Activated T-helper 1 cell treated with anti-CD3 and anti-CD28 coated beads, Interleukin-12 subunit alpha, Interleukin-12 subunit beta, Interleukin-2, Interleukin-4 antibody, amounts not matched to agents 30 ng/mL and 10 ng/mL and 1 ng/mL, durations not matched to agents 14 hours and 24 hours and 36 hours (primary cell): ENCODE measurements at regions not wholly inside any gene's neighbourhood (a gene's known extent, or its start where the extent isn't known, plus 50 kb on each side); places are given as distances from the start of the nearest gene placed in this dataset.
"Not testable (repeated sequence)": the region's sequence is repeated elsewhere in the genome, so short reads cannot be mapped to it uniquely, and the experiment has no call there.

Source experiments
- DNase-seq: peaks from one replicate; pipeline ENCODE4 v3.0.0; 2021; ENCODE audit warnings: low spot score
- H3K27ac Mint-ChIP-seq: one replicate; pipeline ENCODE4 v1.8.0; 2021; ENCODE audit warnings: mild to moderate bottlenecking, mixed read lengths
- H3K27me3 Mint-ChIP-seq: one replicate; pipeline ENCODE4 v1.8.0; 2022; ENCODE audit warnings: mild to moderate bottlenecking, moderate library complexity, mixed read lengths; ENCODE audit not compliant: insufficient read depth
- H3K36me3 Mint-ChIP-seq: one replicate; pipeline ENCODE4 v1.8.0; 2021; ENCODE audit warnings: low read depth, mixed read lengths
- H3K4me1 Mint-ChIP-seq: one replicate; pipeline ENCODE4 v1.8.0; 2021; ENCODE audit warnings: low read depth, mixed read lengths
- H3K4me3 Mint-ChIP-seq: one replicate; pipeline ENCODE4 v1.8.0; 2021; ENCODE audit warnings: mild to moderate bottlenecking, moderate library complexity, mixed read lengths
- H3K9me3 Mint-ChIP-seq: one replicate; pipeline ENCODE4 v1.8.0; 2021; ENCODE audit warnings: mixed read lengths
- intact Hi-C: fragments of 100-400 bp; cut with micrococcal nuclease; formaldehyde crosslinking; loops from one replicate; pipeline ENCODE4 v1.15.1; 2024

GRCh38 chr2:54048896-54049295 is 66.5 kb upstream of the ACYP2 start:
- H3K27me3 Mint-ChIP-seq, H3K36me3 Mint-ChIP-seq, H3K27ac Mint-ChIP-seq, DNase-seq, H3K4me3 Mint-ChIP-seq, H3K9me3 Mint-ChIP-seq, intact Hi-C loops: not testable (repeated sequence)
- peaks cover 20% of the 10 kb centered on the region for H3K4me1 Mint-ChIP-seq

DNA sequence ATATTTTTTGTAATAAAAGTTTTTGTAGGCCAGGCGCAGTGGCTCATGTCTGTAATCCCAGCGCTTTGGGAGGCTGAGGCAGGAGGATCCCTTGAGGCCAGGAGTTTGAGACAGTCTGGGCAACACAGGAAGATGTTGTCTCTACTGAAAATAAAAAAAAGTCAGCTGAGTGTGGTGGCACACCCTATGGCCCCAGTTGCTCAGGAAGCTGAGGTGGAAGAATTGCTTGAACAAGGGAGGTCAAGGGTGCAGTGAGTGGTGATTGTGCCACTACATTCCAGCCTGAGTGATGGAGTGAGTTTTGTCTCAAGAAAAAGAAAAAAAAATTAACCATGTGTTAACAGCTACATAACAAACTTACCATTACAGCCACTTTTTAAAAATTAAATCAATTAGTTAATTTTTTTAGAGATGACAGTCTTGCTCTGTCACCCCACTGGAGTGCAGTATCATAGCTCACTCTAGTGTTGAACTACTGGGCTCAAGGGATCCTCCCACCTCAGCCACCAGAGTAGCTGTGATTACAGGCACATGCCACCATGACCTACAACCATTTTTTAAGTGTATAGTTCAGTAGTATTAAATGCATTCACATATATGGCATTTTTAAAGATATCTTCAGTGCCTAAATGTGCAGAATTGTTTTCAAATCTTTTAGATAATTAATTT is 67.2 kb upstream of the ACYP2 start:
- Mint-ChIP-seq H3K4me3 (no peak overlapping the region), H3K27ac (peak overlapping the region; percentile 6), H3K4me1 (peaks cover 13% of the 10 kb centered on the region), H3K36me3 (peaks cover 7% of the 10 kb centered on the region), H3K27me3 (no peaks in the 10 kb centered on the region), H3K9me3 (peaks cover 6% of the 10 kb centered on the region)
- no peak for DNase-seq
- intact Hi-C loops, result no loop called here

- intact Hi-C loops, result no loop called here
- peaks cover 11% of the 10 kb centered on the region for H3K4me1 Mint-ChIP-seq
- no peak for DNase-seq
These were observed 67.8 kb upstream of the ACYP2 start for GRCh38 chr2:54047658-54048057.

GRCh38 chr2:54047091-54047490 is 68.3 kb upstream of the ACYP2 start:
- H3K36me3 Mint-ChIP-seq, result peaks cover 7% of the 10 kb centered on the region
- H3K4me1 Mint-ChIP-seq, result peaks cover 11% of the 10 kb centered on the region
- no peak for DNase-seq
- no peak overlapping the region for H3K27ac Mint-ChIP-seq
- H3K27me3 Mint-ChIP-seq, result no peaks in the 10 kb centered on the region
- H3K4me3 Mint-ChIP-seq, result no peak overlapping the region
- H3K9me3 Mint-ChIP-seq, result peaks cover 6% of the 10 kb centered on the region
- intact Hi-C loops, result no loop called here

More at GRCh38 chr2:54047658-54048057, 67.8 kb upstream of the ACYP2 start:
- H3K4me3 Mint-ChIP-seq, result no peak overlapping the region
- H3K36me3 Mint-ChIP-seq, result peaks cover 7% of the 10 kb centered on the region
- peaks cover 6% of the 10 kb centered on the region for H3K9me3 Mint-ChIP-seq
- no peak overlapping the region for H3K27ac Mint-ChIP-seq
- no peaks in the 10 kb centered on the region for H3K27me3 Mint-ChIP-seq

GRCh38 chr2:54042897-54043620 is 72.3 kb upstream of the PSME4 start:
- Mint-ChIP-seq H3K9me3 (peaks cover 6% of the 10 kb centered on the region), H3K4me1 (peaks cover 8% of the 10 kb centered on the region), H3K4me3 (no peak overlapping the region), H3K27me3 (peaks cover 2% of the 10 kb centered on the region), H3K27ac (no peak overlapping the region), H3K36me3 (peaks cover 6% of the 10 kb centered on the region)
- intact Hi-C loops, result loop anchor here (5.0 kb wide), 1 partner anchor 289 kb away; a partner anchor contains a TSS
- no peak for DNase-seq

DNA sequence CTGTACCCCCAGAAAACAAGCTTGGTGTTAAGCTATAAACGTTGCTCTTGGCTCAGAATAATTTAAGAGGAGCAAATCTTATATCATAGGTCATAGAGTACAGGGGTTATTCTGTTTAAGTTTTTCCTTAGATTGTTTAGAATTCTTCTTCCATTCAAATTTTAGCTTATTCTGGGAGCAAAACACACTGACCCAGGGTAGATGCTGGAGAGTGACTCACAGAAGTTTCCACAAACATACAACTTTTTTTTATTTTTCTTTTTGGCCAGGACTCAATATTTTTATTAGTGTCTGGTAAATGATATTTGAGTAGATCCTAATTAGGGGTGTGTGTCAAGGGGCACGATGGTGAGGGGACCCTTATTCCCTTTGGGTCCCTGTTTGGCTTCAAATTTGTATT is 71.5 kb upstream of the PSME4 start:
- H3K36me3 Mint-ChIP-seq, result peaks cover 6% of the 10 kb centered on the region
- peaks cover 6% of the 10 kb centered on the region for H3K9me3 Mint-ChIP-seq
- H3K27ac Mint-ChIP-seq, result no peak overlapping the region
- H3K27me3 Mint-ChIP-seq, result peaks cover 2% of the 10 kb centered on the region
- DNase-seq, result no peak
- peaks cover under 1% of the 10 kb centered on the region for H3K4me1 Mint-ChIP-seq
- no peak overlapping the region for H3K4me3 Mint-ChIP-seq
- intact Hi-C loops, result loop anchor here (5.0 kb wide), 1 partner anchor 290 kb away; a partner anchor contains a TSS

DNA sequence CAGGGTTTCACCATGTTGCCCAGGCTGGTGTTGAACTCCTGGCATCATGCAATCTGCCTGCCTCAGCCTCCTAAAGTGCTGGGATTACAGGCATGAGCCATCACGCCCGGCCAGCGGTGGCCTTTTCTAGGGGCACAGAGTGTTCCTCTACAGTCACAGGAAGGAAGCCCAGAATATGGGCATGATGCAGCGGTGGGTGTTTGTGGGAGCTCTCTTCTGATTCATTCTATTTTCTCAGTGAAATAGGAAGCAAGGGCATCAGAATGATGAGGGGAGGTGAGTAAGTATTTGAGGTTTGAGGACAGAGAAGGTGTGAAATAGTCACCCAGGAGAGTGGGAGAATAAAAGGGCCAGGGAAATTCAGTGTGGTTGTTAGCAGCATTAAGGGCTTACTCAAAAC is 70.3 kb upstream of the PSME4 start:
- H3K4me3 Mint-ChIP-seq, result no peak overlapping the region
- DNase-seq, result peak; percentile 4
- intact Hi-C loops, result loop anchor here (1.0 to 5.0 kb wide), 7 partner anchors 14 to 291 kb away; partner anchors contain the start of gene ACYP2
- no peak overlapping the region for H3K27ac Mint-ChIP-seq
- peaks cover 6% of the 10 kb centered on the region for H3K9me3 Mint-ChIP-seq
- H3K36me3 Mint-ChIP-seq, result peaks cover 6% of the 10 kb centered on the region
- H3K27me3 Mint-ChIP-seq, result peaks cover 2% of the 10 kb centered on the region
- no peaks in the 10 kb centered on the region for H3K4me1 Mint-ChIP-seq

DNA sequence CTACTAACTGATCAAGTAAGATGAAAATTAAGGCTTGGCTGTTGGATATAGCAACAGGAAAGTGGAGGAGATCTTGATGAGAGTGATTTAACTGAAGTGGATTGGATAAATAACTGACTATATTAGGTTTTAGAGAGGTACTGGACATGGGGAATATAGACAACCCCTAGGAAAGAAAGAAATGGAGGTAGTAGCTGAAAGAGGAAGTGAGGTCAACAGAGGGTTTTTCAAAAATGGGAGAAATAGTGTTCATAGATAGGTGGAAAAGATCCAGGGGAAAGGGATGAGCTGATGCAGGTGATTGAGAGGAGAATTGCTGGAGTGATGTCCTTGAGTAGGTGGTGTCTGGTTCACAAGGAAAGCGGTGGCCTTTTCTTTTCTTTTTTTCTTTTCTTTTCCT is 69.9 kb upstream of the PSME4 start:
- H3K4me3 Mint-ChIP-seq, result no peak overlapping the region
- H3K36me3 Mint-ChIP-seq, result peaks cover 6% of the 10 kb centered on the region
- H3K4me1 Mint-ChIP-seq, result no peaks in the 10 kb centered on the region
- intact Hi-C loops, result loop anchor here (1.0 to 5.0 kb wide), 7 partner anchors 14 to 292 kb away; partner anchors contain the start of gene ACYP2
- H3K27ac Mint-ChIP-seq, result no peak overlapping the region
- H3K27me3 Mint-ChIP-seq, result peaks cover 2% of the 10 kb centered on the region
- DNase-seq, result no peak
- peaks cover 6% of the 10 kb centered on the region for H3K9me3 Mint-ChIP-seq

DNA sequence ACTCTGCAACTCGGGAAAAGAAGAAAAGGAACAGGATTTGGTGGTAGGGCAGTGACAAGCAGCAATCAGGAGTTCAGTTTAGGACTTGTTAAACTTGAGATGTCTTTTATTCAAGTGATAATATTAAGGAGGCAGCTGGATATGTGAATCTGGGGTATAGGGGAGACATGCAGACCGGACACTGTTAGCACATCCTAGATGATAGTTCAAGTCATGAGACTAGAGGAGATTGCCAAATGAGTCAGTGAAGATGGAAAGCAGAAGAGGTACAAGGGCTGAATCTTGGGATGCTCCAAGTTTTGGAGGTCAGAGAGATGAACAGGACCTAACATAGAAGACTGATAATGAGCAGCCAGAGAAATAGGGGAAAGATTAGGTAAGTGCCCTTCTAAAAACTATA is 69.5 kb upstream of the PSME4 start:
- intact Hi-C loops, result loop anchor here (2.0 to 5.0 kb wide), 4 partner anchors 15 to 292 kb away; partner anchors contain the start of gene ACYP2
- H3K27me3 Mint-ChIP-seq, result peaks cover 2% of the 10 kb centered on the region
- H3K4me1 Mint-ChIP-seq, result no peaks in the 10 kb centered on the region
- no peak for DNase-seq
- peaks cover 5% of the 10 kb centered on the region for H3K36me3 Mint-ChIP-seq
- no peak overlapping the region for H3K4me3 Mint-ChIP-seq
- peaks cover 4% of the 10 kb centered on the region for H3K9me3 Mint-ChIP-seq
- H3K27ac Mint-ChIP-seq, result no peak overlapping the region

GRCh38 chr2:54038835-54039234 is 68.0 kb upstream of the PSME4 start:
- no peak for DNase-seq
- Mint-ChIP-seq H3K36me3 (peaks cover 2% of the 10 kb centered on the region), H3K4me3 (no peak overlapping the region), H3K9me3 (no peaks in the 10 kb centered on the region), H3K27me3 (peaks cover 2% of the 10 kb centered on the region), H3K27ac (no peak overlapping the region), H3K4me1 (no peaks in the 10 kb centered on the region)
- intact Hi-C loops, result no loop called here

DNA sequence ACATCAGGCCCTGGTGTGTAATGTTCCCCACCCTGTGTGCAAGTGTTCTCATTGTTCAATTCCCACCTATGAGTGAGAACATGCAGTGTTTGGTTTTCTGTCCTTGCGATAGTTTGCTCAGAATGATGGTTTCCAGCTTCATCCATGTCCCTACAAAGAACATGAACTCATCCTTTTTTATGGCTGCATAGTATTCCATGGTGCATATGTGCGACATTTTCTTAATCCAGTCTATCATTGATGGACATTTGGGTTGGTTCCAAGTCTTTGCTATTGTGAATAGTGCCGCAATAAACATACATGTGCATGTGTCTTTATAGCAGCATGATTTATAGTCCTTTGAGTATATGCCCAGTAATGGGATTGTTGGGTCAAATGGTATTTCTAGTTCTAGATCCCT is 60.5 kb upstream of the PSME4 start:
- H3K27ac Mint-ChIP-seq, intact Hi-C loops, DNase-seq, H3K36me3 Mint-ChIP-seq, H3K4me1 Mint-ChIP-seq, H3K4me3 Mint-ChIP-seq, H3K27me3 Mint-ChIP-seq: not testable (repeated sequence)
- H3K9me3 Mint-ChIP-seq, result peaks cover 13% of the 10 kb centered on the region

DNA sequence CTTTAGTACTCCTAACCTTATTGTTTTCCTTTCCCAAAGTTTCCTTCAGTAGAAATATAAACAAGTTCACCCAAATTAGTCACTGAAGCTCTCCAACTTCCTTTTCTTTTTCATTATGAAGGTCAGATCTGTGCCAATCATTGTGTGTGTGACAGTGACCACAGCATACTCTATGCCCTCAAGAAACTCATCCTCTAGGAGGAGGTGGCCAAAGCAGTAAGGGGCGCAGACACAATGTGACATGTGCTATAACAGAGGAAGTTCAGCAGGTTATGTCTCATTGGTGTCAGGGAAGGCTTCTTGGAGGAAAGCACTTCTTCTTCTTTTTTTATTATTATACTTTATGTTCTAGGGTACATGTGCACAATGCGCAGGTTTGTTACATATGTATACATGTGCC is 60.0 kb upstream of the PSME4 start:
- no peak overlapping the region for H3K27ac Mint-ChIP-seq
- intact Hi-C loops, result no loop called here

DNA sequence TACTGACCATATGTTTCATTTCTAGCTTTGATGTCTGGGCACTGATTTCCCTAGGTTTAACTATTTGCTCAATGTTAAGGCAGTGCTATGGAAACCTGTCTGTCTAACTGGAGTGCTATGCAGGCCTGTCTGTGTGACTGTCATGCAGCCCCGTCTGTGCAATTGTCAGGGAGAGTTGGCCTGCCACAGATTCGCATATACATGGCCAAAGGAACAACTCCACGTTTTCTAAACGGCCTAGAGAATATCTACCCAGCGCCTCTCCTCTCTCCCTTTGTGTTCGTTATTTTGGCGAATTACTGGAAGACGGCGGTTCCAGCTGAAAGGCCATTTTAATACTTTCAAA is 59.6 kb upstream of the PSME4 start:
- no peak for DNase-seq
- Mint-ChIP-seq H3K27ac (no peak overlapping the region), H3K9me3 (peaks cover 13% of the 10 kb centered on the region), H3K4me3 (no peak overlapping the region), H3K36me3 (no peaks in the 10 kb centered on the region), H3K4me1 (no peaks in the 10 kb centered on the region), H3K27me3 (peaks cover 3% of the 10 kb centered on the region)
- intact Hi-C loops, result no loop called here

More for the DNA sequence above, 60.0 kb upstream of the PSME4 start:
- H3K4me1 Mint-ChIP-seq, result no peaks in the 10 kb centered on the region
- H3K27me3 Mint-ChIP-seq, result peaks cover 3% of the 10 kb centered on the region
- H3K4me3 Mint-ChIP-seq, result no peak overlapping the region
- no peak for DNase-seq
- no peaks in the 10 kb centered on the region for H3K36me3 Mint-ChIP-seq
- H3K9me3 Mint-ChIP-seq, result peaks cover 13% of the 10 kb centered on the region
